ENCODE measurements at regions not wholly inside any gene's neighbourhood (a gene's known extent, or its start where the extent isn't known, plus 50 kb on each side); places are given as distances from the start of the nearest gene placed in this dataset.
"Not testable (repeated sequence)": the region's sequence is repeated elsewhere in the genome, so short reads cannot be mapped to it uniquely, and the experiment has no call there.

- no peak for DNase-seq
Observed at GRCh38 chr11:104699981-104700380, 198.3 kb downstream of the CASP12 start.

- DNase-seq: no peak
Observed at GRCh38 chr11:104695065-104695463, 203.2 kb downstream of the CASP12 start.

GRCh38 chr11:104694259-104695064 lies 203.8 kb downstream of the CASP12 start:
- DNase-seq: no peak

GRCh38 chr11:104692751-104693150 lies 205.5 kb downstream of the CASP12 start:
- DNase-seq: no peak

- no peak for DNase-seq
Observed at GRCh38 chr11:104691129-104691528, 207.1 kb downstream of the CASP12 start.

- no peak for DNase-seq
Observed at GRCh38 chr11:104690241-104690640, 208.0 kb downstream of the CASP12 start.

- DNase-seq: no peak
Observed at GRCh38 chr11:104688731-104689130, 209.5 kb downstream of the CASP12 start.

- no peak for DNase-seq
Observed at GRCh38 chr11:104682206-104682605, 216.1 kb downstream of the CASP12 start.

GRCh38 chr11:104679258-104679657 lies 219.0 kb downstream of the CASP12 start:
- no peak for DNase-seq

GRCh38 chr11:104678408-104678807 lies 219.9 kb downstream of the CASP12 start:
- no peak for DNase-seq

- DNase-seq: not testable (repeated sequence)
Observed at GRCh38 chr11:104677069-104677468, 221.2 kb downstream of the CASP12 start.

- DNase-seq: no peak
Observed at GRCh38 chr11:104672897-104673296, 225.4 kb downstream of the CASP12 start.

- no peak for DNase-seq
Observed at GRCh38 chr11:104668797-104669463, 229.3 kb downstream of the CASP12 start.

- DNase-seq: no peak
Observed at GRCh38 chr11:104666624-104667023, 231.6 kb downstream of the CASP12 start.

- no peak for DNase-seq
Observed at GRCh38 chr11:104665641-104666040, 232.6 kb downstream of the CASP12 start.

- DNase-seq: no peak
Observed at GRCh38 chr11:104663190-104664140, 234.8 kb downstream of the CASP12 start.

- no peak for DNase-seq
Observed at GRCh38 chr11:104661901-104662300, 236.4 kb downstream of the CASP12 start.

GRCh38 chr11:104661471-104661870 lies 236.8 kb downstream of the CASP12 start:
- no peak for DNase-seq

GRCh38 chr11:104658177-104658576 lies 240.1 kb downstream of the CASP12 start:
- DNase-seq: no peak

GRCh38 chr11:104657083-104657482 lies 241.2 kb downstream of the CASP12 start:
- no peak for DNase-seq

- no peak for DNase-seq
Observed at GRCh38 chr11:104655066-104655465, 243.2 kb downstream of the CASP12 start.

- DNase-seq: no peak
Observed at GRCh38 chr11:104654181-104654813, 244.0 kb downstream of the CASP12 start.

GRCh38 chr11:104653407-104653806 lies 244.9 kb downstream of the CASP12 start:
- DNase-seq: no peak
